ENCODE measurements at regions not wholly inside any gene's neighbourhood (a gene's known extent, or its start where the extent isn't known, plus 50 kb on each side); places are given as distances from the start of the nearest gene placed in this dataset.

DNA sequence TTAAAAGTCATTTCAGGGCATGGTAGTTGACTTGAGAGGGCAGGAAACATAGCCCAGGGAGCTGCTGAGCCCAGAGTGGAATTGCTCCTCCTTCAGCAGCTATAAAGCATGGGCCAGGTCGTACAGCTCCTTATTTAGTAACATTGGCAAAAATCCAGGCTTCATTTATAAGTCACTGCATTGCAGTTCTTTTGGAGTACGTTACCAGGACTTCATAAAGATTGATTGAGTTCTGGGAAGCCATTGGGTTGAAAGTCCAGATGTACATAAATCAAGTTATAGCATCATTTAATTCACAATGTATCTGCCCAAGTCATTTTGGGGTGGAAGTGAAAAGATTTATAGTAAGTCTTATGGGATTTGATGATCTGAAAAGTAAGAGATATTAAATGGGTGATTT, 53.0 kb upstream of the ANKEF1 start:
- peak; percentile 4 for DNase-seq

GRCh38 chr20:9978397-9979004, 56.3 kb upstream of the ANKEF1 start:
- peak; percentile 84 for DNase-seq

GRCh38 chr20:9977629-9978028, 57.2 kb upstream of the ANKEF1 start:
- no peak for DNase-seq

DNA sequence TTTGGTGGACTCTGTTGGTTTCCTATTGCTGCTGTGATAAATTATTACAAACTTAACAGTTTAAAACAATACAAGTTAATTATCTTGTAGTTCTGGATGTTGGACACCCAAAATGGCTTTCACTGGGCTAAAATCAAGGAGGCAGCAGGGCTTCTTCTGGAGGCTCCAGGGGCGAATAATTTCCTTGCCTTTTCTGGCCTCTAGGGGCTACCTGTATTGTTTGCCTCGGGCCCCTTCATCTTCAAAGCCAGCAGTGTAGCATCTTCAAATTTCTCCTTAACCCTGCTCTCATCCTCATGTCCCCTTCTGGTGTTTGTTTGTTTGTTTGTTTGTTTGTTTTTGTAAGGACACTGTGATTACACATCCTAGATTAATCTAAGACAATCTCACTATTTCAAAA, 60.5 kb upstream of the ANKEF1 start:
- no peak for DNase-seq

- DNase-seq: no peak
These were observed 63.0 kb upstream of the ANKEF1 start for GRCh38 chr20:9971746-9972145.

GRCh38 chr20:9969626-9970025, 65.2 kb upstream of the ANKEF1 start:
- DNase-seq: no peak

GRCh38 chr20:9968015-9968414, 66.8 kb upstream of the ANKEF1 start:
- no peak for DNase-seq

DNA sequence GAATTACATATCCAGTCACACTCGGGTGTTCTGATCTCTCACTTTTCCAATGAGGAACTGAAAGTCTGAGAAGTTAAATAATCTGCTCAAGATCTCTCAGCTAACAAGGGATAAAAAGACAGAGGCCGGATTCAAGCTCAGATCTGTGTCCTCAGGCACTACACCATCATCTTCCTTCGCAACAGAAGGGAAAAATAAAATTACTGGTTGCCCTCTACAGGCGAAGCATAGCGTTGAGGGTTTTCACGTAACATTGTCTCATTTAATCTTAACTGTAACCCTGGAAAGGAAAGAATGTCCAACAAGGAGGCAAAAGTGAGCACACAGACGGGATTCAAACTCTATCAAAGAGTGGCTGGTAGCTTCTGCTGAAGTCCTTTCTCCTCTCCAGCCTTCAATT, 67.8 kb upstream of the ANKEF1 start:
- DNase-seq: peak; percentile 18

DNA sequence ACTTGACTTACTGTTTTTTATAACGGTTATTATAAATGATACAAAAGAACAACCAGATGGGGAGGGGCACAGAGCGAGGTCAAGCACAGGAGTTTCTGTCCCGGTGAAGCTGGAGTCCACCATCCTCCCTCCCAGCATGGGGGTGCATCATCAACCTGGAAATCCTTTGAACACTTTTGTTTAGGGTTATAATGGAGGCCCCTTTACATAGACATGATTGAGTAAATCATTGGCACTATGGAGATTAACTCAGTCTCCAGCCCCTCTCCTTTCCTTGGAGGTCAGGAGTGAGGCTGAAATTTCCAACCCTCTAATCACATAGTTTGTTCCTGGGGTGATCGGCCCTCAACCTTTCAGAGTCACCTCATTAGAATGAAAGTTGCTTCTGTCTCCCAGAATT, 71.8 kb upstream of the ANKEF1 start:
- DNase-seq: no peak

- DNase-seq: no peak
These were observed 76.1 kb upstream of the ANKEF1 start for GRCh38 chr20:9958693-9959092.

- DNase-seq: peak; percentile 25
These were observed 79.1 kb upstream of the ANKEF1 start for GRCh38 chr20:9955646-9956045.

GRCh38 chr20:9949563-9949962, 85.2 kb upstream of the ANKEF1 start:
- DNase-seq: no peak

- DNase-seq: no peak
These were observed 89.4 kb upstream of the ANKEF1 start for GRCh38 chr20:9945408-9945807.

DNA sequence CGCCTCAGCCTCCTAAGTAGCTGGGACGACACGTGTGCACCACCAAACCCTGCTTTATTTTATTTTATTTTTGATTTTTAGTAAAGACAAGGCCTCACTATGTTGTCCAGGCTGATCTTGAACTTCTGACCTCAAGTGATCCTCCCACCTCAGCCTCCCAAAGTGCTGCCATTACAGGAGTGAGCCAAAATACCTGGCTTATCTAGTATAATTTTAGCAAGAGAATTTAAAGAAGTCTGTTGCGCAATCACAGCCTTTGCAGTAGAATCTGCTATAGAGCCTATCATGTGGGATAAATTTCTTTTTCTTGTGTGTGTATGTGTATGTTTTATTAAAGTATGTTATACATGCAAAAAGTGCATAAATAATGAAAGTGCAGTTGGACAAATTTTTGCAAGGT, 92.1 kb upstream of the ANKEF1 start:
- DNase-seq: no peak

DNA sequence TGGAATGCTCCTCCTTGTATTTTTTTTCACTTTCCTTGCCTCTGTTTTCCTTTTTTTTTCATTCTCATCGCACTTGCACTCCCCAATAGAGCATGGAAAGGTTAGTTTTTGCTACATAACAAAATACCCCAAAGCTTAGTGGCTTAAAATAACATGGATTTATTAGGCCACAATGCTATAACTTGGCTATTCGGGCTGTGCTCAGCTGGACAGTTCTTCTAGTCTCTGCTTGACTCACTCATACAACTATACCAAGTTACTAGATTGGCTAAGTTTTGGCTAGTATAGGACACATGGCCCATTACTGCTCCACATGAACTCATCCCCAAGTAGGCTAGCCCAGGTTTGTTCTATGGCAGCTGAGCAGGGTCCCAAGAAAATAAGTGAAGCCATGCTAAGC, 94.5 kb upstream of the ANKEF1 start:
- DNase-seq: no peak

- no peak for DNase-seq
These were observed 95.6 kb upstream of the ANKEF1 start for GRCh38 chr20:9939231-9939630.

DNA sequence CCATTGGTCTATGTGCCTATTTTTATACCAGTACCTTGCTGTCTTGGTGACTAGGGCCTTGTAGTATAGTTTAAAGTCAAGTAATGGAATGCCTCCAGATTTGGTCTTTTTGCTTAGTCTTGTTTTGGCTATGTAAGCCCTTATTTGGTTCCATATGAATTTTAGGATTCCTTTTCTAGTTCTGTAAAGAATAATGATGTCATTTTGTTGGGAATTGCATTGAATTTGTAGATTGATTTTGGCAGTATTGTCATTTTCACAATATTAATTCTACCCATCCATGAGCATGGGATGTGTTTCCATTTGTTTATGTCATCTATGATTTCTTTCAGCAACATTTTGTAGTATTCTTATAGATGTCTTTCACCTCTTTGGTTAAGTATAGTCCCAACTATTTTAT, 96.4 kb upstream of the PAK5 start:
- no peak for DNase-seq

GRCh38 chr20:9930142-9930541, 91.3 kb upstream of the PAK5 start:
- DNase-seq: no peak

DNA sequence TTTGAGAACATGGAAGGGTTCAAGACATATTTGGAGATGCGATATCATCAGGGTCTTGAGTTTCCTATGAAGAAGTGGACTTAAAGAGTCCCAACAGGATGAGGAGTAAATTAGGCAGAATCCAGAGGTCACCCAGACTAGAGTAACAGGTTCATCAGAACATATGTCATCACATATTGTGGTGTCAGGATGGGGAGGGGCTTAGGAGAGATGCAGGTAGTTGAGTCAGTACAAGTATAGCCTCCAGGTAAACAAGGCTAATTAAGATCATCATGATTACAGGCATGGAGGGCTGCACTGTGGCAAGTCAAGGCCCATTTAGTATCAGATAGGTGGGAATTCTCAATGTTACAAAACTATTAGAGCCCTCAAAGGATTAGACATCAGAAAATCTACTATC, 90.1 kb upstream of the PAK5 start:
- no peak for DNase-seq

DNA sequence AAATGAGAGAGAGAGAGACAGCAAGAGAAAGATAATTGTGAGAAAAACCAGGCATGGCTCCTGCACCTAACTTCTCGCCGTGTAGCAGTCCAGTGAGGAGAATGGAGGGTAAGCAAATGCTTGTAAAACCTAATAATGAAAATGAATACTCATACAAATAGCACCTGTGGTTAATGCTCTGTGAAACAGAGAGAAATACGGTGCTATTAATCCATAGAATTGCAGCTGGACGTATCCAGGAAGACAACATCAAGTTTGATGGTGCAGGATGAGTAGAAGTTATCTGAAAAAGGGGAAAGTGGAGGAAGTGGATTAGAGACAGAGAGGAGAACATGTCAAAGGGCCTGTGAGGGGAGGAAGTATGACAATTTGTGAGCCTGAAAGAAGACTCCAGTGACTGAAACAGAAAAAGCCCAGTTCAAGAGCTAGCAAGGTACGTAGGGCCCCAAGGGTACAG, 89.4 kb upstream of the PAK5 start:
- no peak for DNase-seq

DNA sequence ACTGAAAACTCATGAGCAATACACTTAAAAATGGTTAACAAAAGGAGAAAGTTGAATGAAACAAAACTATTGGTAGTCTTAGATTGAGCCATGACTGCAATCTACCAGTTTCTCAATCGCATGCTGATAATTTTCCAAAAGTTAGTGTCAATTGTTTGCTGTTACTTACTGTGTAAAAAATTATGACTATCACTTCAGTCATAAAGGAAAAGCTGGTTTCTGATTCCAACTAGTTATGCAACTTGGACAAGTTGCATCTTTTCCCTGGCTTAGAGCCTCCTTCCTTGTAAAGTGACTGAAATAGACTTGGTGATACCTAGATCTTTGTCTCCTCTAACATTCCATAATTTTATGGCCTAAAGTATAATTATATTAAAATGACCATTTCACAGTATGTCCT, 88.3 kb upstream of the PAK5 start:
- no peak for DNase-seq

GRCh38 chr20:9926476-9926875, 87.6 kb upstream of the PAK5 start:
- no peak for DNase-seq

GRCh38 chr20:9926007-9926406, 87.1 kb upstream of the PAK5 start:
- DNase-seq: no peak

DNA sequence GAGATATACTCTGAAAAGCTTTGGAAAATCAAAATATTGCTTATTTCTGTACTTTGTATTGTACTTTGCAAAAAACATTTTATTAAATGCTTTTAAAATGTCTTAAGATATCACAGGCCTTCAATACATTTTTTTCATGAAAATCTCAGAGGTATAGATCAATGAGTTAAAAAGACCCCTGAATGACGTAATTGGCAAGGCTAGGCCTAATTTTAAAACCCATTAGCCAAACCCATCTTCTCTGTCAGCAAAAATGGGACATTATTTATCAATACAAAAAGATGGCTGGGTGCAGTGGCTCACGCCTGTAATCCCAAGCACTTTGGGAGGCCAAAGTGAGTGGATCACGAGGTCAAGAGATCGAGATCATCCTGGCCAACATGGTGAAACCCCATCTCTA, 84.8 kb upstream of the PAK5 start:
- DNase-seq: no peak

DNA sequence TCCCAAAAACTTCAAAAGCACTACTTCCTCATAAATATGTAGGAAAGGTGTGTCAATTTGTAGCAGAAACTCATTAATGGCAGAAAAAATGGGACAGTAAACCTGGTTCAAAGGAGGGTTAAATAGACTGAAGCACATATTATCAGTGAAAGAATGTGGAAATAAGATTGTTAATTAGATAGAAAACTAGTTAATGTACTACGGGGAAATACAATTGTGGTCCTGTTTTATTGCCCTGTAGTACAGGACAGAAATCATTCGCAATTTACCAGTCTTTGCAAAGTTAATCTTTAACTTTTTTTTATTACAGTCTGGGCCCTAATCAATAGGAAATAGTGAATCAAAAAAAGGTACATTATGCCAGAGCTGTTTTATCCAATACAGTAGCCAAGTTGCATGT, 82.0 kb upstream of the PAK5 start:
- no peak for DNase-seq
